ENCODE measurements at regions not wholly inside any gene's neighbourhood (a gene's known extent, or its start where the extent isn't known, plus 50 kb on each side); places are given as distances from the start of the nearest gene placed in this dataset.
"Not testable (repeated sequence)": the region's sequence is repeated elsewhere in the genome, so short reads cannot be mapped to it uniquely, and the experiment has no call there.

GRCh38 chrY:15871570-15871969 lies 1347.2 kb downstream of the NLGN4Y start:
- H3K4me1 ChIP-seq = no peaks in the 10 kb centered on the region
- no peaks in the 10 kb centered on the region for H3K9me3 ChIP-seq
- H3K27ac ChIP-seq = no peak overlapping the region
- H3K36me3 ChIP-seq (replicated peaks in 1 of 2; ENCODE audit: insufficient read depth in 1 of 2, low read depth in 2 of 2) = no peaks in the 10 kb centered on the region
- ATAC-seq (no peak), DNase-seq (no peak)
- intact Hi-C loops (cut with DNase I) = no loop called here
- H3K27me3 ChIP-seq = no peaks in the 10 kb centered on the region
- TF ChIP-seq CTCF (IDR thresholded peaks at IDR 0.05) = no peak
- no peak for TF ChIP-seq POLR2A (IDR thresholded peaks at IDR 0.05)
- no peak overlapping the region for H3K4me3 ChIP-seq

GRCh38 chrY:15875881-15876280 lies 1351.6 kb downstream of the NLGN4Y start:
- H3K27ac ChIP-seq; H3K4me1 ChIP-seq; H3K9me3 ChIP-seq; ATAC-seq; intact Hi-C loops (cut with DNase I); H3K4me3 ChIP-seq; DNase-seq; H3K27me3 ChIP-seq; H3K36me3 ChIP-seq (replicated peaks in 1 of 2; ENCODE audit: insufficient read depth in 1 of 2, low read depth in 2 of 2): not testable (repeated sequence)
- WGBS, 2 donors = no CpG with 5 or more reads among the region's 4 CpGs

- H3K36me3 ChIP-seq (replicated peaks in 1 of 2; ENCODE audit: insufficient read depth in 1 of 2, low read depth in 2 of 2); DNase-seq; H3K27ac ChIP-seq; ATAC-seq; intact Hi-C loops (cut with DNase I); H3K9me3 ChIP-seq; H3K4me1 ChIP-seq; H3K4me3 ChIP-seq; H3K27me3 ChIP-seq: not testable (repeated sequence)
- no CpG with 5 or more reads among the region's 4 CpGs for WGBS, 2 donors
Observed at GRCh38 chrY:15903524-15903923, 1379.2 kb downstream of the NLGN4Y start.

GRCh38 chrY:15905557-15905956 lies 1381.2 kb downstream of the NLGN4Y start:
- intact Hi-C loops (cut with DNase I) = no loop called here
- Histone ChIP-seq H3K9me3 (no peaks in the 10 kb centered on the region), H3K4me1 (no peaks in the 10 kb centered on the region), H3K27ac (no peak overlapping the region), H3K27me3 (no peaks in the 10 kb centered on the region), H3K36me3 (replicated peaks in 1 of 2; ENCODE audit: insufficient read depth in 1 of 2, low read depth in 2 of 2) (no peaks in the 10 kb centered on the region), H3K4me3 (no peak overlapping the region)
- ATAC-seq (no peak), DNase-seq (no peak)
- TF ChIP-seq CTCF (IDR thresholded peaks at IDR 0.05) = no peak
- no peak for TF ChIP-seq POLR2A (IDR thresholded peaks at IDR 0.05)
- WGBS, 2 donors = 14 to 46% methylated on average over 2 of the region's 2 CpGs

GRCh38 chrY:15926499-15926898 lies 1402.2 kb downstream of the NLGN4Y start:
- Histone ChIP-seq H3K4me3 (no peak overlapping the region), H3K36me3 (replicated peaks in 1 of 2; ENCODE audit: insufficient read depth in 1 of 2, low read depth in 2 of 2) (no peaks in the 10 kb centered on the region), H3K27ac (no peak overlapping the region), H3K27me3 (no peaks in the 10 kb centered on the region), H3K4me1 (no peaks in the 10 kb centered on the region), H3K9me3 (no peaks in the 10 kb centered on the region)
- DNase-seq = peak in 2 of 4 donors; percentile 11 to 14
- TF ChIP-seq CTCF (IDR thresholded peaks at IDR 0.05) (no peak), POLR2A (IDR thresholded peaks at IDR 0.05) (no peak)
- intact Hi-C loops (cut with DNase I) = no loop called here
- 0% methylated on average over 2 of the region's 2 CpGs for WGBS, 2 donors
- peak; percentile 42 for ATAC-seq

- no peak overlapping the region for H3K4me3 ChIP-seq
- intact Hi-C loops (cut with DNase I) = no loop called here
- no peak overlapping the region for H3K27ac ChIP-seq
- TF ChIP-seq POLR2A (IDR thresholded peaks at IDR 0.05) (no peak), CTCF (IDR thresholded peaks at IDR 0.05) (no peak)
- ATAC-seq (no peak), DNase-seq (no peak)
- H3K36me3 ChIP-seq (replicated peaks in 1 of 2; ENCODE audit: insufficient read depth in 1 of 2, low read depth in 2 of 2) = no peaks in the 10 kb centered on the region
- no peaks in the 10 kb centered on the region for H3K9me3 ChIP-seq
- no peaks in the 10 kb centered on the region for H3K4me1 ChIP-seq
- no peaks in the 10 kb centered on the region for H3K27me3 ChIP-seq
Observed at GRCh38 chrY:15938791-15939190, 1414.5 kb downstream of the NLGN4Y start.
